H9 (cell line): ENCODE measurements at regions not wholly inside any gene's neighbourhood (a gene's known extent, or its start where the extent isn't known, plus 50 kb on each side); places are given as distances from the start of the nearest gene placed in this dataset.

ENCODE experiments used
- DNase-seq: peaks from one replicate; pipeline ENCODE4 v3.0.0-alpha.2; 2017
- H2AFZ ChIP-seq: one replicate; pipeline ENCODE4 v1.6.1; 2013; ENCODE audit warnings: mild to moderate bottlenecking, low read length, control low read depth, moderate library complexity
- H2AK5ac ChIP-seq: 2 replicates; pipeline ENCODE4 v1.6.1; 2013; ENCODE audit warnings: low read length, control low read depth, mixed read lengths; ENCODE audit not compliant: insufficient read length
- H2BK120ac ChIP-seq: one replicate; pipeline ENCODE4 v1.6.1; 2013; ENCODE audit warnings: low read depth, mild to moderate bottlenecking, low read length, control low read depth, inconsistent platforms; ENCODE audit not compliant: poor library complexity, severe bottlenecking
- H2BK12ac ChIP-seq: 2 replicates; pipeline ENCODE4 v1.6.1; 2013; ENCODE audit warnings: low read length, control low read depth, mixed read lengths, low read depth; ENCODE audit not compliant: insufficient read length
- H2BK15ac ChIP-seq: 2 replicates; pipeline ENCODE4 v1.6.1; 2013; ENCODE audit warnings: low read depth, low read length, control low read depth
- H2BK20ac ChIP-seq: one replicate; pipeline ENCODE4 v1.6.1; 2013; ENCODE audit warnings: low read depth, mild to moderate bottlenecking, low read length, control low read depth, inconsistent platforms; ENCODE audit not compliant: poor library complexity, severe bottlenecking
- H2BK5ac ChIP-seq: 2 replicates; pipeline ENCODE4 v1.6.1; 2013; ENCODE audit warnings: low read length, control low read depth, mixed read lengths; ENCODE audit not compliant: insufficient read length
- H3K14ac ChIP-seq: 2 replicates; pipeline ENCODE4 v1.6.1; 2013; ENCODE audit warnings: low read length, control low read depth; ENCODE audit not compliant: insufficient read depth
- H3K18ac ChIP-seq: 2 replicates; pipeline ENCODE4 v1.6.1; 2013; ENCODE audit warnings: low read depth, mild to moderate bottlenecking, mixed read lengths, low read length, control low read depth; ENCODE audit not compliant: insufficient read length
- H3K23ac ChIP-seq: 2 replicates; pipeline ENCODE4 v1.6.1; 2013; ENCODE audit warnings: low read length, control low read depth, mixed read lengths, low read depth; ENCODE audit not compliant: insufficient read length
- H3K23me2 ChIP-seq: 2 replicates; pipeline ENCODE4 v1.6.1; 2013; ENCODE audit warnings: low read depth, mild to moderate bottlenecking, mixed read lengths, low read length, control low read depth; ENCODE audit not compliant: insufficient read length, poor library complexity, severe bottlenecking
- H3K27ac ChIP-seq: 2 replicates; pipeline ENCODE4 v1.5.1; 2013; ENCODE audit warnings: low read length, control low read depth, mixed read lengths, low read depth; ENCODE audit not compliant: insufficient read length
- H3K27me3 ChIP-seq: 2 replicates; pipeline ENCODE4 v1.6.1; 2013; ENCODE audit warnings: low read length, control low read depth, inconsistent platforms; ENCODE audit not compliant: insufficient read depth
- H3K4ac ChIP-seq: 2 replicates; pipeline ENCODE4 v1.6.1; 2013; ENCODE audit warnings: low read depth, mild to moderate bottlenecking, control low read depth, inconsistent platforms, low read length, moderate library complexity
- H3K4me1 ChIP-seq: 2 replicates; pipeline ENCODE4 v1.6.1; 2013; ENCODE audit warnings: low read length, control low read depth, inconsistent platforms; ENCODE audit not compliant: insufficient read depth
- H3K4me2 ChIP-seq: 2 replicates; pipeline ENCODE4 v1.6.1; 2013; ENCODE audit warnings: low read length, control low read depth, mixed read lengths; ENCODE audit not compliant: insufficient read length, insufficient read depth
- H3K56ac ChIP-seq: 2 replicates; pipeline ENCODE4 v1.6.1; 2013; ENCODE audit warnings: low read depth, mild to moderate bottlenecking, mixed read lengths, low read length, control low read depth; ENCODE audit not compliant: insufficient read length
- H3K79me1 ChIP-seq: 2 replicates; pipeline ENCODE4 v1.6.1; 2013; ENCODE audit warnings: low read depth, mild to moderate bottlenecking, moderate library complexity, low read length, control low read depth, inconsistent platforms; ENCODE audit not compliant: insufficient read depth, poor library complexity, severe bottlenecking
- H3K79me2 ChIP-seq: 2 replicates; pipeline ENCODE4 v1.6.1; 2013; ENCODE audit warnings: low read length, control low read depth, inconsistent platforms; ENCODE audit not compliant: insufficient read depth
- H3K9ac ChIP-seq: 2 replicates; pipeline ENCODE4 v1.6.1; 2013; ENCODE audit warnings: low read length, control low read depth, mixed read lengths; ENCODE audit not compliant: insufficient read length; ENCODE audit errors: extremely low read depth
- H3K9me3 ChIP-seq: one replicate; pipeline ENCODE4 v1.6.1; 2013; ENCODE audit warnings: low read depth, low read length, inconsistent platforms; ENCODE audit not compliant: control insufficient read depth
- H3T11ph ChIP-seq: one replicate; pipeline ENCODE4 v1.6.1; 2013; ENCODE audit warnings: mild to moderate bottlenecking, low read length, control low read depth, inconsistent platforms
- H4K20me1 ChIP-seq: one replicate; pipeline ENCODE4 v1.6.1; 2013; ENCODE audit not compliant: control insufficient read depth, insufficient read length, insufficient read depth
- H4K5ac ChIP-seq: 2 replicates; pipeline ENCODE4 v1.6.1; 2013; ENCODE audit warnings: low read depth, mild to moderate bottlenecking, mixed read lengths, low read length, control low read depth; ENCODE audit not compliant: insufficient read length
- H4K8ac ChIP-seq: replicated peaks from 2 replicates; pipeline ENCODE4 v1.6.1; 2013; ENCODE audit warnings: low read length, control low read depth, mixed read lengths, low read depth; ENCODE audit not compliant: insufficient read length
- H4K91ac ChIP-seq: 2 replicates; pipeline ENCODE4 v1.6.1; 2013; ENCODE audit warnings: low read depth, mild to moderate bottlenecking, moderate library complexity, mixed read lengths, low read length, control low read depth; ENCODE audit not compliant: insufficient read length
- H3K27ac Mint-ChIP-seq, 3 experiments: 2 replicates in 2 of 3; 3 replicates in 1 of 3; pipeline ENCODE4 v1.8.0; 2020 to 2021; ENCODE audit warnings: mixed read lengths in 3 of 3, mild to moderate bottlenecking in 1 of 3, moderate library complexity in 1 of 3
- H3K27me3 Mint-ChIP-seq: 2 replicates; pipeline ENCODE4 v1.8.0; 2021; ENCODE audit warnings: low read depth, mild to moderate bottlenecking, moderate library complexity, mixed read lengths
- H3K36me3 Mint-ChIP-seq, 3 experiments: 2 replicates in 2 of 3; 3 replicates in 1 of 3; pipeline ENCODE4 v1.8.0; 2020 to 2021; ENCODE audit warnings: low read depth in 3 of 3, mixed read lengths in 3 of 3; ENCODE audit not compliant: insufficient read depth in 1 of 3
- H3K4me1 Mint-ChIP-seq, 2 experiments: 2 replicates each; pipeline ENCODE4 v1.8.0; 2020; ENCODE audit warnings: mixed read lengths in 2 of 2
- H3K4me3 Mint-ChIP-seq, 2 experiments: 2 replicates in 1 of 2; 3 replicates in 1 of 2; pipeline ENCODE4 v1.8.0; 2020 to 2021; ENCODE audit warnings: mild to moderate bottlenecking in 2 of 2, mixed read lengths in 2 of 2, moderate library complexity in 1 of 2
- H3K9me3 Mint-ChIP-seq, 2 experiments: 2 replicates in 1 of 2; 3 replicates in 1 of 2; pipeline ENCODE4 v1.8.0; 2020; ENCODE audit warnings: mild to moderate bottlenecking in 2 of 2, mixed read lengths in 2 of 2, moderate library complexity in 1 of 2
- CTCF ChIP-seq: fragments of 200-600 bp; sonication (generic); conservative IDR thresholded peaks from 3 replicates; pipeline ENCODE4 v1.8.0; 2021; ENCODE audit warnings: antibody characterized with exemption, mild to moderate bottlenecking
- WGBS: extraction: QIAGEN DNeasy Blood & Tissue Kit; methylation state at CpG from one replicate; pipeline ENCODE4 v1.1.7; 2013; ENCODE audit warnings: missing lambda C conversion rate, low lambda C conversion rate, mixed read lengths; ENCODE audit not compliant: insufficient read length; ENCODE audit errors: extremely low coverage; 5-methylcytosine and 5-hydroxymethylcytosine counted together

GRCh38 chr7:46000513-46000912 lies 79.4 kb upstream of the IGFBP3 start:
- TF ChIP-seq CTCF: no peak
- Histone ChIP-seq H3K56ac (no peak overlapping the region), H2AK5ac (no peak overlapping the region), H3K9me3 (no peaks in the 10 kb centered on the region), H2AFZ (no peak overlapping the region), H3K27ac (no peak overlapping the region), H3K27me3 (no peaks in the 10 kb centered on the region), H3T11ph (no peak overlapping the region), H3K4me1 (no peaks in the 10 kb centered on the region), H4K8ac (no peak overlapping the region), H3K79me2 (no peaks in the 10 kb centered on the region), H2BK120ac (no peak overlapping the region), H3K14ac (no peak overlapping the region), H2BK12ac (no peak overlapping the region), H3K18ac (no peak overlapping the region), H4K5ac (no peak overlapping the region), H2BK20ac (no peak overlapping the region), H3K4me2 (no peak overlapping the region), H3K4ac (no peak overlapping the region), H2BK15ac (no peak overlapping the region), H4K20me1 (no peaks in the 10 kb centered on the region), H4K91ac (no peak overlapping the region), H3K23me2 (no peaks in the 10 kb centered on the region), H3K79me1 (no peaks in the 10 kb centered on the region), H2BK5ac (no peak overlapping the region), H3K23ac (no peak overlapping the region), H3K9ac (no peak overlapping the region)
- H3K9me3 Mint-ChIP-seq: peaks cover 16 to 28% of the 10 kb centered on the region in 2 experiments
- peaks cover 0 to 17% (median 2%) of the 10 kb centered on the region in 3 experiments; a peak in 5 of 7 replicates for H3K36me3 Mint-ChIP-seq
- no peak overlapping the region for H3K4me3 Mint-ChIP-seq
- H3K27me3 Mint-ChIP-seq: no peaks in the 10 kb centered on the region; the same call in 1 of the 2 replicates
- WGBS: no CpG with 5 or more reads among the region's 7 CpGs
- no peak for DNase-seq
- H3K27ac Mint-ChIP-seq: no peak overlapping the region
- no peaks in the 10 kb centered on the region for H3K4me1 Mint-ChIP-seq
